H9 (cell line): ENCODE measurements at regions not wholly inside any gene's neighbourhood (a gene's known extent, or its start where the extent isn't known, plus 50 kb on each side); places are given as distances from the start of the nearest gene placed in this dataset.
A peak's percentile ranks its signal among the peaks of the same experiment; 100 is the strongest.

Experiments used
- DNase-seq: peaks from one replicate; pipeline ENCODE4 v3.0.0-alpha.2; 2017
- H2AFZ ChIP-seq: one replicate; pipeline ENCODE4 v1.6.1; 2013; ENCODE audit warnings: mild to moderate bottlenecking, low read length, control low read depth, moderate library complexity
- H2AK5ac ChIP-seq: 2 replicates; pipeline ENCODE4 v1.6.1; 2013; ENCODE audit warnings: low read length, control low read depth, mixed read lengths; ENCODE audit not compliant: insufficient read length
- H2BK120ac ChIP-seq: one replicate; pipeline ENCODE4 v1.6.1; 2013; ENCODE audit warnings: low read depth, mild to moderate bottlenecking, low read length, control low read depth, inconsistent platforms; ENCODE audit not compliant: poor library complexity, severe bottlenecking
- H2BK12ac ChIP-seq: 2 replicates; pipeline ENCODE4 v1.6.1; 2013; ENCODE audit warnings: low read length, control low read depth, mixed read lengths, low read depth; ENCODE audit not compliant: insufficient read length
- H2BK15ac ChIP-seq: 2 replicates; pipeline ENCODE4 v1.6.1; 2013; ENCODE audit warnings: low read depth, low read length, control low read depth
- H2BK20ac ChIP-seq: one replicate; pipeline ENCODE4 v1.6.1; 2013; ENCODE audit warnings: low read depth, mild to moderate bottlenecking, low read length, control low read depth, inconsistent platforms; ENCODE audit not compliant: poor library complexity, severe bottlenecking
- H2BK5ac ChIP-seq: 2 replicates; pipeline ENCODE4 v1.6.1; 2013; ENCODE audit warnings: low read length, control low read depth, mixed read lengths; ENCODE audit not compliant: insufficient read length
- H3K14ac ChIP-seq: 2 replicates; pipeline ENCODE4 v1.6.1; 2013; ENCODE audit warnings: low read length, control low read depth; ENCODE audit not compliant: insufficient read depth
- H3K18ac ChIP-seq: 2 replicates; pipeline ENCODE4 v1.6.1; 2013; ENCODE audit warnings: low read depth, mild to moderate bottlenecking, mixed read lengths, low read length, control low read depth; ENCODE audit not compliant: insufficient read length
- H3K23ac ChIP-seq: 2 replicates; pipeline ENCODE4 v1.6.1; 2013; ENCODE audit warnings: low read length, control low read depth, mixed read lengths, low read depth; ENCODE audit not compliant: insufficient read length
- H3K23me2 ChIP-seq: 2 replicates; pipeline ENCODE4 v1.6.1; 2013; ENCODE audit warnings: low read depth, mild to moderate bottlenecking, mixed read lengths, low read length, control low read depth; ENCODE audit not compliant: insufficient read length, poor library complexity, severe bottlenecking
- H3K27ac ChIP-seq: 2 replicates; pipeline ENCODE4 v1.5.1; 2013; ENCODE audit warnings: low read length, control low read depth, mixed read lengths, low read depth; ENCODE audit not compliant: insufficient read length
- H3K27me3 ChIP-seq: 2 replicates; pipeline ENCODE4 v1.6.1; 2013; ENCODE audit warnings: low read length, control low read depth, inconsistent platforms; ENCODE audit not compliant: insufficient read depth
- H3K4ac ChIP-seq: 2 replicates; pipeline ENCODE4 v1.6.1; 2013; ENCODE audit warnings: low read depth, mild to moderate bottlenecking, control low read depth, inconsistent platforms, low read length, moderate library complexity
- H3K4me1 ChIP-seq: 2 replicates; pipeline ENCODE4 v1.6.1; 2013; ENCODE audit warnings: low read length, control low read depth, inconsistent platforms; ENCODE audit not compliant: insufficient read depth
- H3K4me2 ChIP-seq: 2 replicates; pipeline ENCODE4 v1.6.1; 2013; ENCODE audit warnings: low read length, control low read depth, mixed read lengths; ENCODE audit not compliant: insufficient read length, insufficient read depth
- H3K56ac ChIP-seq: 2 replicates; pipeline ENCODE4 v1.6.1; 2013; ENCODE audit warnings: low read depth, mild to moderate bottlenecking, mixed read lengths, low read length, control low read depth; ENCODE audit not compliant: insufficient read length
- H3K79me1 ChIP-seq: 2 replicates; pipeline ENCODE4 v1.6.1; 2013; ENCODE audit warnings: low read depth, mild to moderate bottlenecking, moderate library complexity, low read length, control low read depth, inconsistent platforms; ENCODE audit not compliant: insufficient read depth, poor library complexity, severe bottlenecking
- H3K79me2 ChIP-seq: 2 replicates; pipeline ENCODE4 v1.6.1; 2013; ENCODE audit warnings: low read length, control low read depth, inconsistent platforms; ENCODE audit not compliant: insufficient read depth
- H3K9ac ChIP-seq: 2 replicates; pipeline ENCODE4 v1.6.1; 2013; ENCODE audit warnings: low read length, control low read depth, mixed read lengths; ENCODE audit not compliant: insufficient read length; ENCODE audit errors: extremely low read depth
- H3K9me3 ChIP-seq: one replicate; pipeline ENCODE4 v1.6.1; 2013; ENCODE audit warnings: low read depth, low read length, inconsistent platforms; ENCODE audit not compliant: control insufficient read depth
- H3T11ph ChIP-seq: one replicate; pipeline ENCODE4 v1.6.1; 2013; ENCODE audit warnings: mild to moderate bottlenecking, low read length, control low read depth, inconsistent platforms
- H4K20me1 ChIP-seq: one replicate; pipeline ENCODE4 v1.6.1; 2013; ENCODE audit not compliant: control insufficient read depth, insufficient read length, insufficient read depth
- H4K5ac ChIP-seq: 2 replicates; pipeline ENCODE4 v1.6.1; 2013; ENCODE audit warnings: low read depth, mild to moderate bottlenecking, mixed read lengths, low read length, control low read depth; ENCODE audit not compliant: insufficient read length
- H4K8ac ChIP-seq: replicated peaks from 2 replicates; pipeline ENCODE4 v1.6.1; 2013; ENCODE audit warnings: low read length, control low read depth, mixed read lengths, low read depth; ENCODE audit not compliant: insufficient read length
- H4K91ac ChIP-seq: 2 replicates; pipeline ENCODE4 v1.6.1; 2013; ENCODE audit warnings: low read depth, mild to moderate bottlenecking, moderate library complexity, mixed read lengths, low read length, control low read depth; ENCODE audit not compliant: insufficient read length
- H3K27ac Mint-ChIP-seq, 3 experiments: 2 replicates in 2 of 3; 3 replicates in 1 of 3; pipeline ENCODE4 v1.8.0; 2020 to 2021; ENCODE audit warnings: mixed read lengths in 3 of 3, mild to moderate bottlenecking in 1 of 3, moderate library complexity in 1 of 3
- H3K27me3 Mint-ChIP-seq: 2 replicates; pipeline ENCODE4 v1.8.0; 2021; ENCODE audit warnings: low read depth, mild to moderate bottlenecking, moderate library complexity, mixed read lengths
- H3K36me3 Mint-ChIP-seq, 3 experiments: 2 replicates in 2 of 3; 3 replicates in 1 of 3; pipeline ENCODE4 v1.8.0; 2020 to 2021; ENCODE audit warnings: low read depth in 3 of 3, mixed read lengths in 3 of 3; ENCODE audit not compliant: insufficient read depth in 1 of 3
- H3K4me1 Mint-ChIP-seq, 2 experiments: 2 replicates each; pipeline ENCODE4 v1.8.0; 2020; ENCODE audit warnings: mixed read lengths in 2 of 2
- H3K4me3 Mint-ChIP-seq, 2 experiments: 2 replicates in 1 of 2; 3 replicates in 1 of 2; pipeline ENCODE4 v1.8.0; 2020 to 2021; ENCODE audit warnings: mild to moderate bottlenecking in 2 of 2, mixed read lengths in 2 of 2, moderate library complexity in 1 of 2
- H3K9me3 Mint-ChIP-seq, 2 experiments: 2 replicates in 1 of 2; 3 replicates in 1 of 2; pipeline ENCODE4 v1.8.0; 2020; ENCODE audit warnings: mild to moderate bottlenecking in 2 of 2, mixed read lengths in 2 of 2, moderate library complexity in 1 of 2
- WGBS: extraction: QIAGEN DNeasy Blood & Tissue Kit; methylation state at CpG from one replicate; pipeline ENCODE4 v1.1.7; 2013; ENCODE audit warnings: missing lambda C conversion rate, low lambda C conversion rate, mixed read lengths; ENCODE audit not compliant: insufficient read length; ENCODE audit errors: extremely low coverage; 5-methylcytosine and 5-hydroxymethylcytosine counted together
- TF ChIP-seq, protein P1 (sequence below): fragments of 200-600 bp; sonication (generic); conservative IDR thresholded peaks from 3 replicates; pipeline ENCODE4 v1.8.0; 2021; ENCODE audit warnings: antibody characterized with exemption, mild to moderate bottlenecking

DNA sequence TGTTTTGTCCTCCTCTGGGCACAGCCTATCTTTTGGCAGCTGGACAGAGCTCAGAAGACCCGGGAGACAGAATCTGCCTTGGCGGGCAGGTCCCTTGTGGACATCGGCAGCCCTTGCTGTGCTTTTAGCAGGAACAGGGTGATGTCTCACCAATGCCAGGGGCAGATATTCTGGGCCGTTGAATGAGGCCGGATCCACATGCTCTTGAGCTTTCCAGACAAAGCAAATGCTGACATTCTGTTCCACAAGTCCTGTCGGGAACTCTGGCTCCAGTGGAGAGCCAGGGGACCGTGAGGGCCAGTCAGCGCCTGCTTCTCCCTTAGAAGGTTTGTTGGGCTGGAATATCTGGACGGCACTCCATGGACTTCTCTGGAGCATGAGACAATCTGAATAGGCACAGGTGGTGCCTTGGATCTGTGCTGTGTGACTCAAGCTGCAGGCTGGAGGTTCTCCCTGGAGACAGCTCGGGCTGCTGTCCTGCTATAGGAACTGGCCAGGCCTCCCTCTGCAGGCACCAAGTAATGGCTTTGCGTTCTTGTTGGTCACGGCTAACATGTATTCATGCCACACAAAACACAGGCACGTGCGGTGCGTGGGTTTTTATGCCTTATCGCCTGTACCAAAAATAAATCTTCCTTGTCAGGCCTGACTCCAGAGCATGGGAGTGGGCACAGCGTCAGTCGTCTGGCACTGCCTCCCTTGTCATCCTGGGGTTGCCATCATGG is 80.3 kb downstream of the GADD45G start:
- Histone ChIP-seq H3K79me2 (no peaks in the 10 kb centered on the region), H3K4me2 (no peak overlapping the region), H2AK5ac (no peak overlapping the region), H3K9ac (no peak overlapping the region), H3K4ac (no peak overlapping the region), H3K9me3 (peaks cover 8% of the 10 kb centered on the region), H3T11ph (no peak overlapping the region), H3K27ac (no peak overlapping the region), H3K14ac (no peak overlapping the region; the same call in 1 of the 2 replicates), H2BK120ac (no peak overlapping the region), H2BK20ac (no peak overlapping the region), H3K56ac (no peak overlapping the region), H4K91ac (no peak overlapping the region), H2BK5ac (no peak overlapping the region), H2BK15ac (no peak overlapping the region), H3K27me3 (no peaks in the 10 kb centered on the region), H3K23ac (no peak overlapping the region), H3K23me2 (no peaks in the 10 kb centered on the region), H3K4me1 (peaks cover 5% of the 10 kb centered on the region; the same call in 1 of the 2 replicates), H3K18ac (no peak overlapping the region), H4K5ac (no peak overlapping the region), H2BK12ac (no peak overlapping the region), H4K8ac (no peak overlapping the region), H4K20me1 (no peaks in the 10 kb centered on the region), H2AFZ (no peak overlapping the region), H3K79me1 (no peaks in the 10 kb centered on the region)
- Mint-ChIP-seq H3K4me3 (no peak overlapping the region), H3K4me1 (peaks cover 32 to 35% of the 10 kb centered on the region in 2 experiments), H3K27ac (peak overlapping the region in 1 of 3 experiments; percentile 50; a peak in 2 of 7 replicates), H3K27me3 (peaks cover 11% of the 10 kb centered on the region), H3K9me3 (peaks cover 10 to 12% of the 10 kb centered on the region in 2 experiments; a peak in 4 of 5 replicates), H3K36me3 (peaks cover 0 to 12% (median 1%) of the 10 kb centered on the region in 3 experiments; a peak in 3 of 7 replicates)
- TF ChIP-seq, protein P1, sequence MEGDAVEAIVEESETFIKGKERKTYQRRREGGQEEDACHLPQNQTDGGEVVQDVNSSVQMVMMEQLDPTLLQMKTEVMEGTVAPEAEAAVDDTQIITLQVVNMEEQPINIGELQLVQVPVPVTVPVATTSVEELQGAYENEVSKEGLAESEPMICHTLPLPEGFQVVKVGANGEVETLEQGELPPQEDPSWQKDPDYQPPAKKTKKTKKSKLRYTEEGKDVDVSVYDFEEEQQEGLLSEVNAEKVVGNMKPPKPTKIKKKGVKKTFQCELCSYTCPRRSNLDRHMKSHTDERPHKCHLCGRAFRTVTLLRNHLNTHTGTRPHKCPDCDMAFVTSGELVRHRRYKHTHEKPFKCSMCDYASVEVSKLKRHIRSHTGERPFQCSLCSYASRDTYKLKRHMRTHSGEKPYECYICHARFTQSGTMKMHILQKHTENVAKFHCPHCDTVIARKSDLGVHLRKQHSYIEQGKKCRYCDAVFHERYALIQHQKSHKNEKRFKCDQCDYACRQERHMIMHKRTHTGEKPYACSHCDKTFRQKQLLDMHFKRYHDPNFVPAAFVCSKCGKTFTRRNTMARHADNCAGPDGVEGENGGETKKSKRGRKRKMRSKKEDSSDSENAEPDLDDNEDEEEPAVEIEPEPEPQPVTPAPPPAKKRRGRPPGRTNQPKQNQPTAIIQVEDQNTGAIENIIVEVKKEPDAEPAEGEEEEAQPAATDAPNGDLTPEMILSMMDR = no peak
- no peak for DNase-seq
- WGBS = no CpG with 5 or more reads among the region's 18 CpGs
